ENCODE measurements at regions not wholly inside any gene's neighbourhood (a gene's known extent, or its start where the extent isn't known, plus 50 kb on each side); places are given as distances from the start of the nearest gene placed in this dataset.

DNA sequence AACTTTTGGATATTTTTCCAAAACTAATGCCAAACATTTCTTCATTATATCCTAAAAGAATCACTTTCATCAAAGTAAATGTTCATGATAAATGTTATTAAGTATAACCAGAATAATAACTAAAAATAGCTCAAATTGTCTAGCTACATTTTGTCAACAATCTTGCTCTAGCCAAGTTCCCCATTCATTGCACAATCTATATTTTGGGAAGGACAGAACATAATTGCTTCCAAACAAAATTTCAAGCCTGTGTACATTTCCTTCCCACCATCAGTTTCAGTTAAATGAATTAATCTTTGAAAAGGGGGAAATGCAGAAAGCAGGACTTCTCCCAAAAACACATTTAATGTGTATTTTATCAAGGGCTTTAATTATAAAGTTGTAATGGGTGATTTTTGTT lies 98.0 kb upstream of the PLEKHG7 start:
- intact Hi-C loops (cut with DNase I; ENCODE audit: low total_unique reads), result no loop called here
- peaks cover 0 to 52% (median 17%) of the 10 kb centered on the region in 4 donors for H3K4me1 ChIP-seq
- no peak overlapping the region for H3K4me3 ChIP-seq
- peak overlapping the region; percentile 15 to 50 for H3K27ac ChIP-seq
- H3K27me3 ChIP-seq, result no peaks in the 10 kb centered on the region
- H3K36me3 ChIP-seq, result no peaks in the 10 kb centered on the region
- TF ChIP-seq, protein P1, sequence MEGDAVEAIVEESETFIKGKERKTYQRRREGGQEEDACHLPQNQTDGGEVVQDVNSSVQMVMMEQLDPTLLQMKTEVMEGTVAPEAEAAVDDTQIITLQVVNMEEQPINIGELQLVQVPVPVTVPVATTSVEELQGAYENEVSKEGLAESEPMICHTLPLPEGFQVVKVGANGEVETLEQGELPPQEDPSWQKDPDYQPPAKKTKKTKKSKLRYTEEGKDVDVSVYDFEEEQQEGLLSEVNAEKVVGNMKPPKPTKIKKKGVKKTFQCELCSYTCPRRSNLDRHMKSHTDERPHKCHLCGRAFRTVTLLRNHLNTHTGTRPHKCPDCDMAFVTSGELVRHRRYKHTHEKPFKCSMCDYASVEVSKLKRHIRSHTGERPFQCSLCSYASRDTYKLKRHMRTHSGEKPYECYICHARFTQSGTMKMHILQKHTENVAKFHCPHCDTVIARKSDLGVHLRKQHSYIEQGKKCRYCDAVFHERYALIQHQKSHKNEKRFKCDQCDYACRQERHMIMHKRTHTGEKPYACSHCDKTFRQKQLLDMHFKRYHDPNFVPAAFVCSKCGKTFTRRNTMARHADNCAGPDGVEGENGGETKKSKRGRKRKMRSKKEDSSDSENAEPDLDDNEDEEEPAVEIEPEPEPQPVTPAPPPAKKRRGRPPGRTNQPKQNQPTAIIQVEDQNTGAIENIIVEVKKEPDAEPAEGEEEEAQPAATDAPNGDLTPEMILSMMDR (IDR thresholded peaks at IDR 0.05), result no peak
- DNase-seq, result no peak
- H3K9me3 ChIP-seq, result no peaks in the 10 kb centered on the region

DNA sequence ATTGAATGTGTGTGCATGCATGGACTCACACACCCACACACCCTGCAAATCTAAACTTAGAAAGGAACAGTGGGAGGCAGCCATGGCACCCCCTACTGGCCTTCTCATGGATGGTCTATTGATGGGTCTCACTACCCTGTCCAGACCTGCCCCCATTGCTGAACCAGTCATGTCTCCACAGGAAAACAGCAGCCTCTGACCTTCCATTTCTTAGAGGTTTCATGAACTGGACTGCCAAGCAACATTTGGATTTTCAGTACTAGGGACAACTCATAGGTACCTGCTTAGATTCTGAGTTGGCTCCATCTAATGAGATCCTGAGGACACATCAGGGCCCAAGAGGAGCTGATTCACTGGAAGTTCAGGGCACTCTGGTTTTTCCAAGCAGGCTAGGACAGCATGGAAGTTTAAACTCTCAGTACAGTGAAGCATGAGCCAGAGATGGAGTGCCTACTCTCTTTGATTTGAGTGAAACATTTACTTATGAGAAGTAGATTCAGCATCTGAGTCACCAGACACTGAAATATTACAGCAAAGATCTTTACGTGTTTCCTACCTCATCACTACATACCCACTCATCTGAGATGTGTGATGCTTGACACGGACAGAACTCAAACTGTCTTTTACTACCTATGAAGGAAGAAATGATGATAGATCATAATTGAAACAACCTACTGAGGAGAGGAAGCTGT lies 98.9 kb upstream of the PLEKHG7 start:
- intact Hi-C loops (cut with DNase I; ENCODE audit: low total_unique reads), result no loop called here
- Histone ChIP-seq H3K27ac (peak overlapping the region; percentile 5 to 50), H3K9me3 (no peaks in the 10 kb centered on the region), H3K27me3 (no peaks in the 10 kb centered on the region), H3K4me3 (no peak overlapping the region), H3K36me3 (no peaks in the 10 kb centered on the region), H3K4me1 (peaks cover 0 to 52% (median 17%) of the 10 kb centered on the region in 4 donors)
- TF ChIP-seq, protein P1 (IDR thresholded peaks at IDR 0.05), result no peak
- no peak for DNase-seq

DNA sequence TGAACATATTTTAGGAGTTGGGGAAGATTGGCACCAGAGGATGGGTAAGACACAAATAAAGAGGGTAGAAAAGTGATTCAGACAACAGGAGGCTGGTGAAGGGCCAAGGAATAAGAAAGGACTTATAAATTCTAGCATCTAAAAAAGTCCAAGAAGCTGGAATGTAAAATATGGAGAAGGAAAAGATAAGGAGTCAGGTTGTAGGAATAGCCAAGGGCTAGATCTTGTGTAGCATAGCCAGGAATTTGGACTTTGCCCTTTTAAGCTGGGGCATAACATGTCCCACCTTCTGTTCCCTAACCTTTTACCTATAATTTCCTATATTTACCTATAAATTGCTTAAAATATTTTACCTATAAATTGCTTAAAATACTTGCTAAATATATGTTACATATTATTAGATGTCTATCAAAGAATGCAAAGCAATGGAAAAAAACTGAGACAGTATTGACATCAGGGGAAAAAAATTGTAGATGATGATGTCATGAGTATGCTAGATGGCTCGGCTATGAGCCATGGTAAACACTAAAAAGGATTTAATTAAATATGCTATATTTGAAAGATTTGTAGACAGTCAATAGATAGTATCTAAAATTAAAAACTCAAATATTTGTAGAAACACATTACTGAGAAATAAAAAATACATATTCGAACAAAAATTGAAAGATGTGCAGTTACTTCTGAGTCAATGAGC lies 99.7 kb upstream of the PLEKHG7 start:
- H3K4me1 ChIP-seq, result peaks cover 0 to 52% (median 17%) of the 10 kb centered on the region in 4 donors
- intact Hi-C loops (cut with DNase I; ENCODE audit: low total_unique reads), result no loop called here
- H3K9me3 ChIP-seq, result no peaks in the 10 kb centered on the region
- H3K27ac ChIP-seq, result no peak overlapping the region
- no peak for DNase-seq
- no peaks in the 10 kb centered on the region for H3K36me3 ChIP-seq
- TF ChIP-seq, protein P1 (IDR thresholded peaks at IDR 0.05), result no peak
- no peaks in the 10 kb centered on the region for H3K27me3 ChIP-seq
- no peak overlapping the region for H3K4me3 ChIP-seq

DNA sequence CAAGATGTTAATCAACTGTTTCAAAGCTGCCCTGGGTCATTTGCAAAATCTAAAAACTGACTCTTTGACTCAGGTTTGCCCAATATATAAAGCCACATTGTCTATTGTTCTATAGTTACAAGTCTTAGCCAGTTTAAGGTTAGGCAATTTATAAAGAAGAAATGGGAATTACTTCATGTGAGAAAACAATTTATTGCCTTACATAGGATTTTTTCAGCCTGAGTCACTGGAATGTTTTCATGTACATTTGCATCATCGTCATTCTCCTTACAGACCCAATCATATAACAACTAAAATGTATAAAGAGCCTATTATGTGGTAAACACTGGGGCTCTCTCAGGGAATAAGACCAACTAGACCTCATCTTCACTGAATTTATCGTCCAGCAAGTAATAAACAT lies 100.3 kb upstream of the PLEKHG7 start:
- no peak overlapping the region for H3K4me3 ChIP-seq
- no peaks in the 10 kb centered on the region for H3K27me3 ChIP-seq
- no peaks in the 10 kb centered on the region for H3K36me3 ChIP-seq
- no peak for DNase-seq
- peak overlapping the region in 1 of 2 donors; percentile 16 for H3K27ac ChIP-seq
- intact Hi-C loops (cut with DNase I; ENCODE audit: low total_unique reads), result no loop called here
- peaks cover 0 to 52% (median 17%) of the 10 kb centered on the region in 4 donors for H3K4me1 ChIP-seq
- TF ChIP-seq, protein P1 (IDR thresholded peaks at IDR 0.05), result no peak
- H3K9me3 ChIP-seq, result no peaks in the 10 kb centered on the region

DNA sequence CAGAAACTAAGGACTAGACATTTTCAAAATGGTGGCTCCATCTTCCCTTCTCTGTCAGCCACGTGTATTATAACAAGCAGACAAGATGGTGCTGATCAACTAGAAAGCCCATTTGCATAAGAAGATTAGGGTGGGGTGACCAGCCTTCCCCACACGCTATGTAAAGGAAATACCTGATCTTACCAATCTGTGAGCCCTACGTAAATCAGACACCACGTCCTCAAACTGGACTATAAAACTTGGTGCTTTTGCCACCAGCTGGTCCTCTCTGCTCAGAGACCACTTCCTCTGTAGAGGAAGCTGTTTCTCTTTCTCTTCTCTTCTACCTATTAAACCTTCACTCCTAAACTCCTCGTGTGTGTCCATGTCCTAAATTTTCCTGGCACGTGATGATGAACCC lies 101.1 kb upstream of the PLEKHG7 start:
- Histone ChIP-seq H3K27ac (no peak overlapping the region), H3K27me3 (no peaks in the 10 kb centered on the region), H3K4me3 (no peak overlapping the region), H3K36me3 (no peaks in the 10 kb centered on the region), H3K9me3 (no peaks in the 10 kb centered on the region), H3K4me1 (peaks cover 0 to 48% (median 17%) of the 10 kb centered on the region in 4 donors)
- TF ChIP-seq, protein P1 (IDR thresholded peaks at IDR 0.05), result no peak
- intact Hi-C loops (cut with DNase I; ENCODE audit: low total_unique reads), result no loop called here
- DNase-seq, result no peak
